Progenitor cell of endocrine pancreas (in vitro differentiated cells): ENCODE measurements at regions not wholly inside any gene's neighbourhood (a gene's known extent, or its start where the extent isn't known, plus 50 kb on each side); places are given as distances from the start of the nearest gene placed in this dataset.

Experiments used
- DNase-seq: peaks from one replicate; pipeline ENCODE4 v3.0.0; 2021; ENCODE audit warnings: low spot score; ENCODE audit not compliant: unreplicated experiment
- H3K27ac Mint-ChIP-seq: 2 replicates; pipeline ENCODE4 v1.8.0; 2021; ENCODE audit warnings: mild to moderate bottlenecking, moderate library complexity, mixed read lengths
- H3K27me3 Mint-ChIP-seq: 2 replicates; pipeline ENCODE4 v1.8.0; 2021; ENCODE audit warnings: mixed read lengths
- H3K36me3 Mint-ChIP-seq: 2 replicates; pipeline ENCODE4 v1.8.0; 2022; ENCODE audit warnings: mixed read lengths; ENCODE audit not compliant: insufficient read depth
- H3K4me1 Mint-ChIP-seq: 2 replicates; pipeline ENCODE4 v1.8.0; 2021; ENCODE audit warnings: low read depth, mixed read lengths
- H3K4me3 Mint-ChIP-seq: 2 replicates; pipeline ENCODE4 v1.8.0; 2021; ENCODE audit warnings: low read depth, mild to moderate bottlenecking, moderate library complexity, mixed read lengths
- H3K9me3 Mint-ChIP-seq: 2 replicates; pipeline ENCODE4 v1.8.0; 2021; ENCODE audit warnings: low read depth, mixed read lengths
- TF ChIP-seq, protein P1 (sequence below): fragments of 200-600 bp; sonication (generic); IDR thresholded peaks from one replicate; pipeline ENCODE4 v1.5.0; 2021; ENCODE audit warnings: antibody characterized with exemption, mild to moderate bottlenecking; ENCODE audit not compliant: unreplicated experiment

DNA sequence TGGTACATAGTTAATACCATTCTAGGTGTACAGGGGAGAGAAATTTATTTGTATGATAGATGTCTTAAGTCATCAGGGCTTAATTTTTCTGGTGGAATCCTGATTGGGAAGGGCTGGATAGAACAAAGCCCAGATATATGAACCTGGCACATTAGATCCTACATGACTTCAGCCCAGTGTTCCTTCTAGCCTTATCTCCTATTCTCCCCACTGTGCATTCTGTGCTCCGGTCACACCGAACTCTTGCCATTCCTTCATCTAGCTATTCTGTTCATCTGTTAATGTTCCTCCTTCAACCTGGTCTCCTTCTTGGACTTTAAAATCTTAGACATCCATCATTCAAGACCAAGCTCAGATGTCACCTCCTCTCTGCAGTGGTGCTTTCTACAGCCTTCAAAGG lies 68.9 kb upstream of the EED start:
- Mint-ChIP-seq H3K4me1 (no peaks in the 10 kb centered on the region), H3K4me3 (no peak overlapping the region), H3K36me3 (no peaks in the 10 kb centered on the region), H3K9me3 (no peaks in the 10 kb centered on the region), H3K27me3 (no peaks in the 10 kb centered on the region), H3K27ac (no peak overlapping the region)
- no peak for DNase-seq
- TF ChIP-seq, protein P1, sequence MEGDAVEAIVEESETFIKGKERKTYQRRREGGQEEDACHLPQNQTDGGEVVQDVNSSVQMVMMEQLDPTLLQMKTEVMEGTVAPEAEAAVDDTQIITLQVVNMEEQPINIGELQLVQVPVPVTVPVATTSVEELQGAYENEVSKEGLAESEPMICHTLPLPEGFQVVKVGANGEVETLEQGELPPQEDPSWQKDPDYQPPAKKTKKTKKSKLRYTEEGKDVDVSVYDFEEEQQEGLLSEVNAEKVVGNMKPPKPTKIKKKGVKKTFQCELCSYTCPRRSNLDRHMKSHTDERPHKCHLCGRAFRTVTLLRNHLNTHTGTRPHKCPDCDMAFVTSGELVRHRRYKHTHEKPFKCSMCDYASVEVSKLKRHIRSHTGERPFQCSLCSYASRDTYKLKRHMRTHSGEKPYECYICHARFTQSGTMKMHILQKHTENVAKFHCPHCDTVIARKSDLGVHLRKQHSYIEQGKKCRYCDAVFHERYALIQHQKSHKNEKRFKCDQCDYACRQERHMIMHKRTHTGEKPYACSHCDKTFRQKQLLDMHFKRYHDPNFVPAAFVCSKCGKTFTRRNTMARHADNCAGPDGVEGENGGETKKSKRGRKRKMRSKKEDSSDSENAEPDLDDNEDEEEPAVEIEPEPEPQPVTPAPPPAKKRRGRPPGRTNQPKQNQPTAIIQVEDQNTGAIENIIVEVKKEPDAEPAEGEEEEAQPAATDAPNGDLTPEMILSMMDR: no peak

DNA sequence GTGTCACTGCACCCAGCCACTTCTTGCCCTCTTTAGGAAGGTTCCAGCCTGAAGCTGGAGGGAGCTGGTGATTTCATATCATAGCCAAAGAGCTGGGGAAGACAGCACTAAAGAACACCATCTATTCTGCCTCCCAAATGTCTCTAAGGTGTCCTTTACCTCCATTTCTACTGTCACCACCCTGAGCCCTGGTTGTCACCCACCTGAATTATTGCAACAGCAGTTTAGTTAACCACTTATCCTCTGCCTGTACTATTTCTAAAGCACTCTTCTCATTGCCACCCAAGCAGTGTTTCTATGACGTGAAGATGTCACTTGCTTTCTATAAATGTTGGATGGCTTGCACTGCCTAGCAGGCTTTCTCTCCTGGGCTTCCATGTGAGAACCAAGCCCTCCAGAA lies 69.4 kb upstream of the EED start:
- Mint-ChIP-seq H3K36me3 (no peaks in the 10 kb centered on the region), H3K27me3 (no peaks in the 10 kb centered on the region), H3K9me3 (no peaks in the 10 kb centered on the region), H3K27ac (no peak overlapping the region), H3K4me1 (no peaks in the 10 kb centered on the region), H3K4me3 (no peak overlapping the region)
- no peak for DNase-seq
- TF ChIP-seq, protein P1: no peak

DNA sequence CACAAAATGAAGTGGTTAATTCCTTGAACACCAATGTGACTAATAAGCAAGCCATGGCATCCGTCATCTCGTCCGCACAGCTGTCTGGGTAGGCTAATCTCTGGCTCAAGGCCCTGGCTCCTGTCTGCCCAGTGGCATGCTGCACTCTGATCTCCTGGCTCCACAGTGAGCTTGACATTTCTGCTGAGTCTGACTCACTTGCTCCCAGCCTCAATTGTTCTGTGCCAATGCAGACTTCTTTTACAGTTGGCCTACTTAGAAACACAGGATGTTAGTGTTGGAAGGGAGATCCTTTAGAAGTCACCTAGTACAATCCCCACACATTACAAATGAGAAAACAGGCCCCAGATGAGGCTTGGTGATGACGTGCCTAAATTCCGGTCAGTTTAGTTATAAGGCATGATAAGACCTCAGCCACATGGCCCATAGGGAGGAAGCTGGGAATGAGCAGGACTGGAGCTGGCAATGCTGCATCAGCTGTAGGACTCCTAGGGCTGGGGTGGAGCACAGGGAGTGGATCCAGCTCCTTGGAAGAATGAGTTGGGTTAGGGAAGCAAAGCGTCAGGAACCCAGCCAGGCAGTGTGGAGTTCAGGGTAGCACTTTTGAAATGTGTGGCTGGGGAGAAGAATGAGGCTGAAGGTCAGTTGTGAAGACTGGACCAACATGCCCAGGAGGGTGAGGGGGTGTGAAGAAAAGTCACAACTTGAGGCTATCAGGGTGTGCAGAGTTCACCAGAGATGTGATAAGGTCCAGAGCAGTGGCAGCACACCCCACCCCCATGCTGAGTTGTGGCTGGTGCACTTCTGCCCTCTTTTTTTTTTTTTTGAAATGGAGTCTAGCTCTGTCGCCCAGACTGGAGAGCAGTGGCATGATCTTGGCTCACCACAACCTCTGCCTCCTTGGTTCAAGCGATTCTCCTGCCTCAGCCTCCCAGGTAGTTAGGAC lies 70.2 kb upstream of the EED start:
- Mint-ChIP-seq H3K4me1 (no peaks in the 10 kb centered on the region), H3K36me3 (no peaks in the 10 kb centered on the region), H3K27ac (no peak overlapping the region), H3K27me3 (no peaks in the 10 kb centered on the region), H3K4me3 (no peak overlapping the region), H3K9me3 (no peaks in the 10 kb centered on the region)
- TF ChIP-seq, protein P1: no peak
- no peak for DNase-seq

DNA sequence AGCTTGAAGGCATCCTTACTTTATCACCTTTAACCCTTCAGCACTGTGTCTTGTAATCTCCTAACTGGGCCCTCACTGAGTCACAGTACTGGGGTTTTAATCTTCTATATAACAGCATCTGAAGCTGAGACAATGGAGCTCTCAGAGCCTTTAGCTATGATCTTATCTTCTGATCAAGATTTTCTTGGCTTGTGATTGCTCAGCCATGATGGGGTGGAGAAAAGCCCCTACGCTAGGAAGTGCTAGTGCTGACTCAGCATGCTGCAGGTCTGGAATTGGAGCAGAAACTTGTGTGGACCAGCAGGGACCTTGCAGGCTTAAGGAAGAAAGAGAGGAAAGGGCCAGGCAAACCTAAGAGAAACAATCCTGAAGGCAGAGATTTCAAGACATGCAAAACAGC lies 71.7 kb upstream of the EED start:
- no peaks in the 10 kb centered on the region for H3K9me3 Mint-ChIP-seq
- no peak overlapping the region for H3K4me3 Mint-ChIP-seq
- TF ChIP-seq, protein P1: no peak
- DNase-seq: no peak
- no peak overlapping the region for H3K27ac Mint-ChIP-seq
- no peaks in the 10 kb centered on the region for H3K36me3 Mint-ChIP-seq
- no peaks in the 10 kb centered on the region for H3K4me1 Mint-ChIP-seq
- no peaks in the 10 kb centered on the region for H3K27me3 Mint-ChIP-seq

DNA sequence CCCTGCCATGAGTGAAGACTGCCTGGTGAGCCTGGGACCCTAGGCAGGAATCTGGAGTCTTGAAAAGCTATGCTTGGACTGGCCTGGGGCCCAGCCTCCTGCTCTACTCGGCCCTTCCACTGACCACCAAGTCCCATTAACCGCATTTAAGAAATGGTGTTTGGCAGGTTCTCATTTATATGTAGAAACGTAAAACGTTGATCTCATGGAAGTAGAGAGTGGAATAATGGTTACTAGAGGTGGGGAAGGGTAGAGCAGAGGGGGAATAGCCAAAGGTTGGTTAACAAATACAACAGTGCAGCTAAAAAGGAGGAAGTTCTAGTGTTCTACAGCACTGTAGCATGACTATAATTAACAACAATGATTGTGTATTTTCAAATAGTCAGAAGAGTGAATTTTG lies 72.9 kb upstream of the EED start:
- TF ChIP-seq, protein P1: no peak
- H3K27me3 Mint-ChIP-seq: no peaks in the 10 kb centered on the region
- no peaks in the 10 kb centered on the region for H3K4me1 Mint-ChIP-seq
- H3K4me3 Mint-ChIP-seq: no peak overlapping the region
- H3K36me3 Mint-ChIP-seq: no peaks in the 10 kb centered on the region
- no peaks in the 10 kb centered on the region for H3K9me3 Mint-ChIP-seq
- no peak overlapping the region for H3K27ac Mint-ChIP-seq
- no peak for DNase-seq
